ENCODE measurements at regions not wholly inside any gene's neighbourhood (a gene's known extent, or its start where the extent isn't known, plus 50 kb on each side); places are given as distances from the start of the nearest gene placed in this dataset.

DNA sequence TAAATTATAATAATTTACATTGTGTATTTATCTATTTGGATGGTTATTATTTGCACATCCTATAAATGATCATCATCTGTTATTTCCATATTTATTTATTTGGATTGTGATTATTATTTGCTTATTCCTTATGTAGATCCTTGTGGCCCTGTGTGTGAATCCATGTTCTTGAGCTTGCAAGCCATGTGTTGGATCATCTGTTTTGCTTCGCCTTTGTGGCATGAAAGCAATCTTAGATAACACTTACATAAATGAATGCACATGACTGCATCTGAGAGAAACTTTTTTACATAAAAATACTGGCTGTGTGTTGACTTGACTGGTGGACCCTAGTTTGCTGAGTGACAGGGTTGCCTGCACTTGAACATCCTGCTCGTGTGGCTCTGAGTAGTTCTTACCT is 1024.5 kb upstream of the RBFOX1 start:
- no peak for DNase-seq (ENCODE audit: low spot score)
- TF ChIP-seq CTCF (IDR thresholded peaks at IDR 0.05; ENCODE audit: borderline replicate concordance, control extremely low read depth, extremely low read depth, insufficient read depth, missing control alignments): no peak
- in situ Hi-C loops (cut with MboI; ENCODE audit: low sequenced_read_pairs, unreplicated experiment): no loop called here

- no peak for TF ChIP-seq CTCF (IDR thresholded peaks at IDR 0.05; ENCODE audit: borderline replicate concordance, control extremely low read depth, extremely low read depth, insufficient read depth, missing control alignments)
Measured at GRCh38 chr16:6300523-6300922, 1032.1 kb upstream of the RBFOX1 start.

GRCh38 chr16:6297666-6298410 is 1034.8 kb upstream of the RBFOX1 start:
- no peak for DNase-seq (ENCODE audit: low spot score)
- TF ChIP-seq CTCF (IDR thresholded peaks at IDR 0.05; ENCODE audit: borderline replicate concordance, control extremely low read depth, extremely low read depth, insufficient read depth, missing control alignments): no peak
- in situ Hi-C loops (cut with MboI; ENCODE audit: low sequenced_read_pairs, unreplicated experiment): no loop called here

More at GRCh38 chr16:6300523-6300922, 1032.1 kb upstream of the RBFOX1 start:
- no peak for DNase-seq (ENCODE audit: low spot score)
- in situ Hi-C loops (cut with MboI; ENCODE audit: low sequenced_read_pairs, unreplicated experiment): no loop called here

DNA sequence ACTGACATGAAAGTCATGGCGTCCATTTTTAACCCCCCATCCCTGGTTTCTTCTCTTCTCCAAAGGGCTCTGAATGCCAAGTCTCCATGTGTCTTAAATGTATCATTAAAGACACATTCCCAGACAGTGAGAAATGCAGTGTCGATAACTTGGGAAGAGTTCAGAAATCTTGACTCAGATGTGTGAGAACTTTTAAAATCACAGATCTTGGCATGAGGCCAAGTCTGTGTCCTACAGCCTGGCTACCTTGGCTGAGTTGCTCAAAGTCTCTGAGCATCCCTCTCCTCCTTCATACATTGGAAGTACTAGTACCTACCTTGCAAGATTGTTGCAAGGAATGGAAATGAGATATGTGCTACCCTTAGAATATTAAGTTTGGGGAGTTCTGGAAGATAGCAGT is 1046.5 kb upstream of the RBFOX1 start:
- DNase-seq (ENCODE audit: low spot score): no peak
- no peak for TF ChIP-seq CTCF (IDR thresholded peaks at IDR 0.05; ENCODE audit: borderline replicate concordance, control extremely low read depth, extremely low read depth, insufficient read depth, missing control alignments)
- in situ Hi-C loops (cut with MboI; ENCODE audit: low sequenced_read_pairs, unreplicated experiment): no loop called here

GRCh38 chr16:6284731-6285130 is 1047.9 kb upstream of the RBFOX1 start:
- TF ChIP-seq CTCF (IDR thresholded peaks at IDR 0.05; ENCODE audit: borderline replicate concordance, control extremely low read depth, extremely low read depth, insufficient read depth, missing control alignments): no peak
- no peak for DNase-seq (ENCODE audit: low spot score)
- in situ Hi-C loops (cut with MboI; ENCODE audit: low sequenced_read_pairs, unreplicated experiment): no loop called here

DNA sequence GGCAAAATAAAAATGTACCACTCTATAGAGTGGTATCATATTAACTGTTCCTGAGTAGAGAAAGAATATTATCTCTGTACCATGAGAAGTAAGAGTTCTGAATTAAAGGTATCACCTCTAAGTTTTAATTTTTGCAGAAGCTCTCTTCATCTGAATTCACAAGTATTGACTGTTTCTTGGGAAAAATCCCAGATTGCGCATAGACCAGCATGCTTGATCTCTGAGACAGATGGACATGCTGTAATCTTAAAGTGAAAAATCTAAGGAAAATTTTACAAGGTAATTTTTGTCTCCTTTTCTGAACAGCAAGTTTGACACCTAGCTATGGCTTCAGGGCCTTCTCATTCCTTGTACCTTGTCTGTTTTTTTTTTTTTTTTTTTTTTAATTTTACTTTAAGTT is 1050.7 kb upstream of the RBFOX1 start:
- no peak for DNase-seq (ENCODE audit: low spot score)
- in situ Hi-C loops (cut with MboI; ENCODE audit: low sequenced_read_pairs, unreplicated experiment): no loop called here
- no peak for TF ChIP-seq CTCF (IDR thresholded peaks at IDR 0.05; ENCODE audit: borderline replicate concordance, control extremely low read depth, extremely low read depth, insufficient read depth, missing control alignments)

All from GM13976 (cell line).